SK-N-SH (cell line): ENCODE measurements at regions not wholly inside any gene's neighbourhood (a gene's known extent, or its start where the extent isn't known, plus 50 kb on each side); places are given as distances from the start of the nearest gene placed in this dataset.

Experiments
- CTCF ChIA-PET: fragments of 300-600, 350-600 bp; formaldehyde crosslinking; extraction: SDS; loops from one replicate; lab custom pipeline; 2021; lab: Yijun Ruan, JAX
- POLR2A ChIA-PET: fragments of 350-600 bp; sonication (Branson Sonifier 250); formaldehyde crosslinking; extraction: SDS; loops from one replicate; lab custom pipeline; 2020; ENCODE audit warnings: antibody characterized with exemption, inconsistent platforms; lab: Yijun Ruan, JAX
- DNase-seq: peaks from one replicate; pipeline ENCODE4 v3.0.0; 2012
- H2AFZ ChIP-seq: fragments of 200-600 bp; sonication (generic); 2 replicates; pipeline ENCODE4 v1.8.1; 2016; ENCODE audit warnings: antibody characterized with exemption, mild to moderate bottlenecking, low read depth
- H3F3A ChIP-seq: fragments of 200-600 bp; sonication (generic); replicated peaks from 2 replicates; pipeline ENCODE3; 2016; ENCODE audit warnings: antibody characterized with exemption, mild to moderate bottlenecking; ENCODE audit not compliant: insufficient read depth
- H3K27ac ChIP-seq, 2 experiments: fragments of 200-500 bp in 1 of 2; fragments of 200-600 bp in 1 of 2; sonication (Bioruptor generic) in 1 of 2; sonication (generic), shearing (Covaris generic) in 1 of 2; 2 replicates each; pipeline versions ENCODE4 v1.5.1 to v1.6.1; 2014 to 2016; ENCODE audit warnings: low read depth in 2 of 2, inconsistent platforms in 1 of 2, low read length in 1 of 2, mild to moderate bottlenecking in 1 of 2, mixed read lengths in 1 of 2
- H3K27me3 ChIP-seq: fragments of 200-600 bp; sonication (generic), shearing (Covaris generic); 2 replicates; pipeline ENCODE4 v1.6.1; 2016; ENCODE audit warnings: mixed run types; ENCODE audit not compliant: insufficient read depth
- H3K36me3 ChIP-seq, 2 experiments: fragments of 200-500 bp in 1 of 2; fragments of 200-600 bp in 1 of 2; sonication (Bioruptor generic) in 1 of 2; sonication (generic) in 1 of 2; replicated peaks in 1 of 2; 2 replicates each; pipeline versions ENCODE3 to v1.5.1; 2014 to 2016; ENCODE audit warnings: low read length in 1 of 2, mild to moderate bottlenecking in 1 of 2; ENCODE audit not compliant: insufficient read depth in 2 of 2, control insufficient read depth in 1 of 2
- H3K4me1 ChIP-seq, 2 experiments: fragments of 200-500 bp in 1 of 2; fragments of 200-600 bp in 1 of 2; sonication (Bioruptor generic) in 1 of 2; sonication (generic), shearing (Covaris generic) in 1 of 2; 2 replicates each; pipeline versions ENCODE4 v1.5.1 to v1.6.1; 2014 to 2016; ENCODE audit warnings: low read depth in 1 of 2, low read length in 1 of 2, mixed run types in 1 of 2; ENCODE audit not compliant: insufficient read depth in 2 of 2, control insufficient read depth in 1 of 2
- H3K4me2 ChIP-seq: fragments of 200-600 bp; sonication (generic), shearing (Covaris generic); 2 replicates; pipeline ENCODE4 v1.6.1; 2017; ENCODE audit warnings: mixed run types
- H3K4me3 ChIP-seq, 2 experiments: fragments of 200-500 bp in 1 of 2; fragments of 200-600 bp in 1 of 2; sonication (Bioruptor generic) in 1 of 2; sonication (generic), shearing (Covaris generic) in 1 of 2; 2 replicates each; pipeline versions ENCODE4 v1.5.1 to v1.8.1; 2014 to 2016; ENCODE audit warnings: low read depth in 2 of 2, inconsistent platforms in 1 of 2, low read length in 1 of 2, mild to moderate bottlenecking in 1 of 2, mixed read lengths in 1 of 2, moderate library complexity in 1 of 2
- H3K79me2 ChIP-seq: fragments of 200-600 bp; sonication (generic); 2 replicates; pipeline ENCODE4 v1.8.1; 2017; ENCODE audit warnings: mild to moderate bottlenecking; ENCODE audit not compliant: insufficient read depth
- H3K9ac ChIP-seq: fragments of 200-600 bp; sonication (generic); 2 replicates; pipeline ENCODE4 v1.6.1; 2017; ENCODE audit warnings: mixed run types
- H3K9me2 ChIP-seq: fragments of 200-600 bp; sonication (generic); 2 replicates; pipeline ENCODE4 v1.6.1; 2017; ENCODE audit warnings: mixed run types
- H3K9me3 ChIP-seq: fragments of 200-600 bp; sonication (generic); 2 replicates; pipeline ENCODE4 v1.6.1; 2017; ENCODE audit warnings: mixed run types, mild to moderate bottlenecking, moderate library complexity
- H4K20me1 ChIP-seq: fragments of 200-600 bp; sonication (generic); 2 replicates; pipeline ENCODE4 v1.6.1; 2017; ENCODE audit warnings: mild to moderate bottlenecking, mixed run types; ENCODE audit not compliant: insufficient read depth
- CHD2 ChIP-seq: fragments of 150-350 bp; IDR thresholded peaks from 2 replicates; pipeline ENCODE4 v1.6.1; 2018; ENCODE audit warnings: low read length; ENCODE audit not compliant: partially characterized antibody
- EZH2phosphoT487 ChIP-seq: fragments of 200-600 bp; sonication (generic); IDR thresholded peaks from 2 replicates; pipeline ENCODE4 v1.6.1; 2017; ENCODE audit warnings: low read depth, mixed run types, mild to moderate bottlenecking, antibody characterized with exemption, moderate library complexity, borderline replicate concordance
- FOSL2 ChIP-seq: IDR thresholded peaks from 2 replicates; pipeline ENCODE4 v1.4.0; 2012; ENCODE audit warnings: low read depth, mild to moderate bottlenecking, moderate library complexity, borderline replicate concordance
- MXI1 ChIP-seq: IDR thresholded peaks from 2 replicates; pipeline ENCODE4 v1.6.1; 2012; ENCODE audit warnings: mild to moderate bottlenecking, low read depth, low read length, improper control_type of control experiment
- NFIC ChIP-seq: IDR thresholded peaks from 2 replicates; pipeline ENCODE4 v1.4.0; 2012; ENCODE audit warnings: borderline replicate concordance
- RCOR1 ChIP-seq: fragments of 150-350 bp; IDR thresholded peaks from 2 replicates; pipeline ENCODE4 v1.6.1; 2017; ENCODE audit warnings: antibody characterized with exemption, low read length
- RFX5 ChIP-seq: IDR thresholded peaks from 2 replicates; pipeline ENCODE4 v1.6.1; 2012; ENCODE audit warnings: mild to moderate bottlenecking, improper control_type of control experiment, low read length
- SIN3A ChIP-seq: IDR thresholded peaks from 2 replicates; pipeline ENCODE4 v1.6.1; 2012; ENCODE audit warnings: low read depth, mild to moderate bottlenecking, low read length, moderate library complexity, borderline replicate concordance
- TAF1 ChIP-seq: IDR thresholded peaks from 2 replicates; pipeline ENCODE4 v1.6.1; 2012; ENCODE audit warnings: low read depth, mild to moderate bottlenecking, low read length, moderate library complexity, borderline replicate concordance
- TCF12 ChIP-seq: IDR thresholded peaks from 2 replicates; pipeline ENCODE4 v1.4.0; 2012
- USF2 ChIP-seq: fragments of 150-350 bp; IDR thresholded peaks from 2 replicates; pipeline ENCODE4 v1.6.1; 2017; ENCODE audit warnings: antibody characterized with exemption, low read length, low read depth, borderline replicate concordance
- WGBS: methylation state at CpG from one replicate; pipeline ENCODE4 v1.1.6; 2017; ENCODE audit warnings: low lambda C conversion rate; 5-methylcytosine and 5-hydroxymethylcytosine counted together
- TF ChIP-seq, protein P1 (sequence below): fragments of 150-350 bp; IDR thresholded peaks from 2 replicates; pipeline ENCODE4 v1.6.1; 2016; ENCODE audit warnings: mild to moderate bottlenecking, low read depth, low read length
- TF ChIP-seq, protein P2 (sequence below): IDR thresholded peaks from 2 replicates; pipeline ENCODE4 v1.4.0; 2012; ENCODE audit warnings: low read depth

DNA sequence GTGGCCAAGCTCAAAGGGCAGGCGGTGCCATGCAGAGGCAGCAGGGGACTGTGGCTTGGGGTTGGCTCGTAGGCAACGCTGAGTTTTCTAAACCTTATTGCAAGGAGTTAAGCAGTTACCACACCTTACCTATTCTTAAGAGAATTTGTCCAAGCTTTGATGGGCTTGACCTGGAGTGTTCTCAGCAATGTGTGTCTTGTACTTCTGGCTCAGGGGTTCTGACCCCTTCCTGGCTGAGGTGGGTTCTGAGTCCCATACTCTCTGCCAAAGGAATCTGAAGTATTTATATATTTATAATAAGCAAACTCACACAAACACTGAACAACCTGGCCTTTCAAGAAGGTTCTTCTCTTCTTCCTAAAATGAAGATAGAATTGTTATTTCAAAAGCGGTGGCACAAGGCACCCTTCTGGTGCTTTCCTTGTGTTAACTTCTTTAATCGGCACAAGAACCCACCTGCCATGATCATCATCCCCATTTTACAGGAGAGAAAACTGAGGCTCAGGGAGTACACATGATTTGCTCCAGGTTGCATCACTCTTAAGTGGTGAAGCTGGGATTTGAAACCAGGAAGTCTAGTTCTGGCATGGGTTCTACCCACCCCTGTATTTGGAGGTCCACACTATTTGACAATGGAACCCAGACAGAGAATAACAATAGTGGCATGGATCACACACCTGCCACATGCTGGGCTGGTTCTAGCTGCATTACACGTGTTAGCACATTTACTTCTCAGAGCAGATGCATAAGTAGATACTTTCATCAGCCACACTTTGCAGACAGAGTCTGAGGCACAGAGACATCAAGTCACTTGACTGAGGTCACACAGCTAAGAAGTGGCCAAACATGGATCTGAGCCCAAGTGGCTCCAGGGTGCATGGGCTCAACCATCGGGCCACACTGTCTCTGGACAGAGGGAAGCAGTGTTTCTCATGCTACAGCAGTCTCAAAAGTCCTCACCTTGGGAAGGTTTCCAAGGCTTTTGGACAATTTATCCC is 224.0 kb downstream of the AACS start:
- Histone ChIP-seq H3K9me3 (no peaks in the 10 kb centered on the region), H3K9ac (no peak overlapping the region)
- TF ChIP-seq FOSL2 (no peak), EZH2phosphoT487 (no peak), NFIC (no peak), USF2 (no peak), TCF12 (no peak), RFX5 (no peak), SIN3A (no peak), CHD2 (no peak)
- TF ChIP-seq, protein P1, sequence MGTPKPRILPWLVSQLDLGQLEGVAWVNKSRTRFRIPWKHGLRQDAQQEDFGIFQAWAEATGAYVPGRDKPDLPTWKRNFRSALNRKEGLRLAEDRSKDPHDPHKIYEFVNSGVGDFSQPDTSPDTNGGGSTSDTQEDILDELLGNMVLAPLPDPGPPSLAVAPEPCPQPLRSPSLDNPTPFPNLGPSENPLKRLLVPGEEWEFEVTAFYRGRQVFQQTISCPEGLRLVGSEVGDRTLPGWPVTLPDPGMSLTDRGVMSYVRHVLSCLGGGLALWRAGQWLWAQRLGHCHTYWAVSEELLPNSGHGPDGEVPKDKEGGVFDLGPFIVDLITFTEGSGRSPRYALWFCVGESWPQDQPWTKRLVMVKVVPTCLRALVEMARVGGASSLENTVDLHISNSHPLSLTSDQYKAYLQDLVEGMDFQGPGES = no peak
- TF ChIP-seq, protein P2, sequence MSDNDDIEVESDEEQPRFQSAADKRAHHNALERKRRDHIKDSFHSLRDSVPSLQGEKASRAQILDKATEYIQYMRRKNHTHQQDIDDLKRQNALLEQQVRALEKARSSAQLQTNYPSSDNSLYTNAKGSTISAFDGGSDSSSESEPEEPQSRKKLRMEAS = no peak
- TF ChIP-seq, all 33 proteins: peak for 0
- no peak overlapping the region for H2AFZ ChIP-seq
- WGBS = 17% methylated on average over 7 of the region's 7 CpGs
- H3K27me3 ChIP-seq = no peaks in the 10 kb centered on the region
- CTCF ChIA-PET = no interaction called here
- no peak overlapping the region for H3K4me3 ChIP-seq
- no peak overlapping the region for H3K4me2 ChIP-seq
- H3K9me2 ChIP-seq = no peaks in the 10 kb centered on the region
- no peak overlapping the region for H3K27ac ChIP-seq
- DNase-seq = no peak
- H3F3A ChIP-seq = no peaks in the 10 kb centered on the region
- H4K20me1 ChIP-seq = no peaks in the 10 kb centered on the region
- POLR2A ChIA-PET = no interaction called here
- H3K79me2 ChIP-seq = no peaks in the 10 kb centered on the region
- H3K4me1 ChIP-seq = no peaks in the 10 kb centered on the region
- no peaks in the 10 kb centered on the region for H3K36me3 ChIP-seq

DNA sequence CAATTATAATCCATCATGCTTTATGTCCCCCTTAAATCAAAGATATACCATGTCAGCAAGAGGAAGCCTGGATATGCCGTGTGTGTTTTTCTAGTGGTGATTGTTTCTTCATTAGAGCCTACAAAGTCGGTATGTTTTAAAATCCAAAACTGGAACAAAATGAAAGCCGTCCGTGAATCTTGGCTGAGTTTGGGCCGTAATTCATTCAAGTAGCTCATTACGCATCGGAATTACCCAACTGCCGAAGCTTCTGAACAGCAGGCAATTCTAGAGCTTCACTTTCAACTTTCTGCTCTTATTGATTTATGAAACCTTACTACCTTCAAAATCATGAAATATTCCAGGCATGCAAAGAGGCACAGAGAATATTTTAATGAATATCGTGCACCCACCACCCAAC is 224.7 kb downstream of the AACS start:
- H3F3A ChIP-seq = no peaks in the 10 kb centered on the region
- H3K36me3 ChIP-seq = no peaks in the 10 kb centered on the region
- no peak overlapping the region for H3K27ac ChIP-seq
- H4K20me1 ChIP-seq = no peaks in the 10 kb centered on the region
- H3K4me3 ChIP-seq = no peak overlapping the region
- no peaks in the 10 kb centered on the region for H3K9me3 ChIP-seq
- H2AFZ ChIP-seq = no peak overlapping the region
- H3K79me2 ChIP-seq = no peaks in the 10 kb centered on the region
- no peaks in the 10 kb centered on the region for H3K27me3 ChIP-seq
- WGBS = 36% methylated on average over 9 of the region's 9 CpGs
- no peaks in the 10 kb centered on the region for H3K4me1 ChIP-seq
- POLR2A ChIA-PET = no interaction called here
- no peak for TF ChIP-seq RCOR1
- TF ChIP-seq TAF1 = no peak
- no peak for TF ChIP-seq MXI1
- TF ChIP-seq RFX5 = no peak
- TF ChIP-seq, all 33 proteins: peak for 0
- DNase-seq = no peak
- Histone ChIP-seq H3K4me2 (no peak overlapping the region), H3K9ac (no peak overlapping the region), H3K9me2 (no peaks in the 10 kb centered on the region)
- CTCF ChIA-PET = no interaction called here
